ENCODE measurements at regions not wholly inside any gene's neighbourhood (a gene's known extent, or its start where the extent isn't known, plus 50 kb on each side); places are given as distances from the start of the nearest gene placed in this dataset.

DNA sequence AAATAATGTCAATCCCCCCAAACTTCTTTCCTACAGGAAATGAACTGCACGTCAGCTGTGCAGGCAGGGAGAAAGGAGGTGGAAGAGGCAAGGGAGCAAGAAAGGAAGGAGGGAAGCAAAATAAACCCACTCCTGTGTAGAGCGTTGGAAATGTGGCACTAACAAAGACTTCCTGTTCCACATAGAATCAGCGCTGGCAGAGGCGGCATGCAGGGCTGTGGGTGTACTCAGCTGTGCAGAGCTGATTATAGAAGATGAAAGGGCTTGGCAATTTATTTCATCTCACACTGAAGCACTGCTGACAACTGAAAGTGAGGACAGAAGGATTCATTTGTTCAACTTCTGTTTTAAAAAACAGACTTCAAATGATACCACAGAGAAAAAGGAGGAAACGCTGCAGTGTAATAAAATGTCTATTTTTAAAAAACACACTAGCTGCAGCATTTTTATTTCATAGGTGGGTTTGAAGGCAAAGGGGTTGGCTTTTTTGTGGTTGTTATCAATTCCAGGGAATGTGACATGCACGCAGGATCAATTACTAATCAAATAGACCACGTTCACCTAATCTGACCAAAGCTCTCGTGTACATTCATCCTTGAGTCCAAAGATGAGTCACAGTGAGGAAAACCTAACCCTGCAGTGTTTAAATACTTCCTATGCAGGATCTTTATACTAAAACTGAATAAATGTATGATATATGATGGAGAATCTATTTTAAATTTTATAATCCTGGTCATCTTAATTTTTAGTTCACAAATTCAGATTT lies 583.5 kb downstream of the ZNF608 start:
- intact Hi-C loops (cut with micrococcal nuclease): loop anchor here (5.0 kb wide), 1 partner anchor 131 kb away; no protein-coding TSS in a partner anchor
- Histone ChIP-seq H2AFZ (ENCODE audit: insufficient read depth, low read depth, low read length, poor library complexity, severe bottlenecking) (peak overlapping the region; percentile 48), H3K27ac (ENCODE audit: low read length in 2 of 2) (peak overlapping the region in 1 of 2 donors; percentile 32), H3K36me3 (replicated peaks in 1 of 2; ENCODE audit: control extremely low read depth in 1 of 2, control insufficient read depth in 1 of 2, extremely low read depth in 1 of 2, insufficient read depth in 2 of 2, low read length in 1 of 2) (no peaks in the 10 kb centered on the region), H3K79me2 (ENCODE audit: control insufficient read depth, insufficient read depth, low read length) (no peaks in the 10 kb centered on the region), H3K9me3 (ENCODE audit: control extremely low read depth in 1 of 3, control insufficient read depth in 2 of 3, insufficient read depth in 1 of 3, low read length in 2 of 3) (no peaks in the 10 kb centered on the region), H3K9ac (ENCODE audit: low read length) (peak overlapping the region; percentile 16), H3K4me2 (replicated peaks; ENCODE audit: low read depth, low read length, poor library complexity, severe bottlenecking) (peak overlapping the region; percentile 67), H3K27me3 (replicated peaks in 1 of 4; ENCODE audit: control extremely low read depth in 1 of 4, control insufficient read depth in 3 of 4, insufficient read depth in 4 of 4, low read length in 3 of 4) (no peaks in the 10 kb centered on the region), H3K4me3 (ENCODE audit: control extremely low read depth in 1 of 5, extremely low read depth in 1 of 5, insufficient read depth in 1 of 5, low read depth in 2 of 5, low read length in 4 of 5) (peak overlapping the region in 2 of 5 experiments; percentile 1 to 27), H3K4me1 (ENCODE audit: control insufficient read depth in 2 of 2, insufficient read depth in 2 of 2, low read length in 2 of 2) (peaks cover 30 to 35% of the 10 kb centered on the region in 2 donors), H4K20me1 (ENCODE audit: control insufficient read depth, insufficient read depth, low read length, poor library complexity, severe bottlenecking) (no peaks in the 10 kb centered on the region)
- Mint-ChIP-seq H3K4me1 (peaks cover 50% of the 10 kb centered on the region), H3K27me3 (no peaks in the 10 kb centered on the region), H3K27ac (peak overlapping the region; percentile 7), H3K4me3 (peak overlapping the region; percentile 61), H3K9me3 (ENCODE audit: insufficient read depth) (peaks cover 1% of the 10 kb centered on the region)
- TF ChIP-seq, protein P1, sequence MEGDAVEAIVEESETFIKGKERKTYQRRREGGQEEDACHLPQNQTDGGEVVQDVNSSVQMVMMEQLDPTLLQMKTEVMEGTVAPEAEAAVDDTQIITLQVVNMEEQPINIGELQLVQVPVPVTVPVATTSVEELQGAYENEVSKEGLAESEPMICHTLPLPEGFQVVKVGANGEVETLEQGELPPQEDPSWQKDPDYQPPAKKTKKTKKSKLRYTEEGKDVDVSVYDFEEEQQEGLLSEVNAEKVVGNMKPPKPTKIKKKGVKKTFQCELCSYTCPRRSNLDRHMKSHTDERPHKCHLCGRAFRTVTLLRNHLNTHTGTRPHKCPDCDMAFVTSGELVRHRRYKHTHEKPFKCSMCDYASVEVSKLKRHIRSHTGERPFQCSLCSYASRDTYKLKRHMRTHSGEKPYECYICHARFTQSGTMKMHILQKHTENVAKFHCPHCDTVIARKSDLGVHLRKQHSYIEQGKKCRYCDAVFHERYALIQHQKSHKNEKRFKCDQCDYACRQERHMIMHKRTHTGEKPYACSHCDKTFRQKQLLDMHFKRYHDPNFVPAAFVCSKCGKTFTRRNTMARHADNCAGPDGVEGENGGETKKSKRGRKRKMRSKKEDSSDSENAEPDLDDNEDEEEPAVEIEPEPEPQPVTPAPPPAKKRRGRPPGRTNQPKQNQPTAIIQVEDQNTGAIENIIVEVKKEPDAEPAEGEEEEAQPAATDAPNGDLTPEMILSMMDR (IDR thresholded peaks at IDR 0.05): no peak
- no peak for TF ChIP-seq EZH2 (IDR thresholded peaks at IDR 0.05; ENCODE audit: borderline replicate concordance, insufficient read depth, low read depth, low read length, poor library complexity, severe bottlenecking)
- ATAC-seq (ENCODE audit: low read depth): peak; percentile 73
- WGBS (ENCODE audit: insufficient coverage): no CpG with 5 or more reads among the region's 8 CpGs
- ChIA-PET CTCF (no interaction called here), POLR2A (no interaction called here)
- peak; percentile 29 for DNase-seq

GRCh38 chr5:124161266-124161665 lies 585.2 kb downstream of the ZNF608 start:
- no peaks in the 10 kb centered on the region for H3K79me2 ChIP-seq (ENCODE audit: control insufficient read depth, insufficient read depth, low read length)
- DNase-seq (no peak), ATAC-seq (ENCODE audit: low read depth) (no peak)
- intact Hi-C loops (cut with micrococcal nuclease): loop anchor here (5.0 kb wide), 1 partner anchor 129 kb away; no protein-coding TSS in a partner anchor
- TF ChIP-seq, protein P1 (IDR thresholded peaks at IDR 0.05): no peak
- no peak for TF ChIP-seq EZH2 (IDR thresholded peaks at IDR 0.05; ENCODE audit: borderline replicate concordance, insufficient read depth, low read depth, low read length, poor library complexity, severe bottlenecking)
- no peak overlapping the region for H3K4me3 Mint-ChIP-seq
- H3K27ac Mint-ChIP-seq: peak overlapping the region; percentile 27
- H3K36me3 ChIP-seq (replicated peaks in 1 of 2; ENCODE audit: control extremely low read depth in 1 of 2, control insufficient read depth in 1 of 2, extremely low read depth in 1 of 2, insufficient read depth in 2 of 2, low read length in 1 of 2): no peaks in the 10 kb centered on the region
- no peak overlapping the region for H3K9ac ChIP-seq (ENCODE audit: low read length)
- CTCF ChIA-PET: no interaction called here
- no peak overlapping the region for H3K4me3 ChIP-seq (ENCODE audit: control extremely low read depth in 1 of 5, extremely low read depth in 1 of 5, insufficient read depth in 1 of 5, low read depth in 2 of 5, low read length in 4 of 5)
- no peaks in the 10 kb centered on the region for H3K27me3 ChIP-seq (replicated peaks in 1 of 4; ENCODE audit: control extremely low read depth in 1 of 4, control insufficient read depth in 3 of 4, insufficient read depth in 4 of 4, low read length in 3 of 4)
- no peaks in the 10 kb centered on the region for H4K20me1 ChIP-seq (ENCODE audit: control insufficient read depth, insufficient read depth, low read length, poor library complexity, severe bottlenecking)
- H3K9me3 ChIP-seq (ENCODE audit: control extremely low read depth in 1 of 3, control insufficient read depth in 2 of 3, insufficient read depth in 1 of 3, low read length in 2 of 3): no peaks in the 10 kb centered on the region
- peaks cover 41 to 45% of the 10 kb centered on the region in 2 donors for H3K4me1 ChIP-seq (ENCODE audit: control insufficient read depth in 2 of 2, insufficient read depth in 2 of 2, low read length in 2 of 2)
- POLR2A ChIA-PET: no interaction called here
- peaks cover 60% of the 10 kb centered on the region for H3K4me1 Mint-ChIP-seq
- 96% methylated on average over 4 of the region's 5 CpGs for WGBS (ENCODE audit: insufficient coverage)
- no peaks in the 10 kb centered on the region for H3K27me3 Mint-ChIP-seq
- no peaks in the 10 kb centered on the region for H3K9me3 Mint-ChIP-seq (ENCODE audit: insufficient read depth)
- no peak overlapping the region for H3K27ac ChIP-seq (ENCODE audit: low read length in 2 of 2)
- peak overlapping the region; percentile 5 for H2AFZ ChIP-seq (ENCODE audit: insufficient read depth, low read depth, low read length, poor library complexity, severe bottlenecking)
- H3K4me2 ChIP-seq (replicated peaks; ENCODE audit: low read depth, low read length, poor library complexity, severe bottlenecking): no peak overlapping the region
